NB4 (cell line): ENCODE measurements at regions not wholly inside any gene's neighbourhood (a gene's known extent, or its start where the extent isn't known, plus 50 kb on each side); places are given as distances from the start of the nearest gene placed in this dataset.
"Not testable (repeated sequence)": the region's sequence is repeated elsewhere in the genome, so short reads cannot be mapped to it uniquely, and the experiment has no call there.

Source experiments
- DNase-seq: peaks from one replicate; pipeline ENCODE4 v3.0.0; 2010; ENCODE audit warnings: low read depth
- H3K4me3 ChIP-seq: one replicate; pipeline ENCODE4 v1.5.1; 2011; ENCODE audit warnings: mild to moderate bottlenecking, low read depth, low read length, moderate library complexity
- MYC ChIP-seq: IDR thresholded peaks from 2 replicates; pipeline ENCODE4 v1.6.1; 2011; ENCODE audit warnings: low read depth, low read length
- POLR2A ChIP-seq: IDR thresholded peaks from 2 replicates; pipeline ENCODE4 v1.6.1; 2011; ENCODE audit warnings: mild to moderate bottlenecking; ENCODE audit not compliant: insufficient read length; ENCODE audit errors: extremely low read depth
- TF ChIP-seq, protein P1 (sequence below): IDR thresholded peaks from one replicate; pipeline ENCODE4 v1.5.1; 2012; ENCODE audit warnings: low read depth, low read length
- TF ChIP-seq, protein P2 (sequence below): IDR thresholded peaks from 2 replicates; pipeline ENCODE4 v1.6.1; 2011; ENCODE audit warnings: low read depth, low read length

DNA sequence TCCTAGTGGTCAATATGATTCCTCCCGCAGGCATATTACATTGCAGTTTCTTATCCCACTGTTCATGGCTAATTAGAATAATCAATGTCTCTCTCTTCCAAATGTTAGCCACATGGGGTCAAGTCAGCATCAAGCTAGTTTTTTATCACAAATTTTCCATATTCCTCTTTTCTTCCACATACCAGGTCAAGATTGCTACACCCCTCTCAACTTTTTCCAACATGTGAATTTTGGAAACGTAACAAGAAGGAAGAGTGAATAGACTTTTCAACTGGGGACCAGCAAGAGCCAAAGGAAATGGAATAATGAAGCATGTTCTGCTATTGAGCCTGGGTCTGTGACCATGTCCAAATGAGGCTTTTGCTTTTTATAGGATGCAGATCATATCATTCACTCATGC lies 65.1 kb downstream of the SOD2 start:
- no peak overlapping the region for H3K4me3 ChIP-seq
- no peak for DNase-seq
- TF ChIP-seq, protein P1, sequence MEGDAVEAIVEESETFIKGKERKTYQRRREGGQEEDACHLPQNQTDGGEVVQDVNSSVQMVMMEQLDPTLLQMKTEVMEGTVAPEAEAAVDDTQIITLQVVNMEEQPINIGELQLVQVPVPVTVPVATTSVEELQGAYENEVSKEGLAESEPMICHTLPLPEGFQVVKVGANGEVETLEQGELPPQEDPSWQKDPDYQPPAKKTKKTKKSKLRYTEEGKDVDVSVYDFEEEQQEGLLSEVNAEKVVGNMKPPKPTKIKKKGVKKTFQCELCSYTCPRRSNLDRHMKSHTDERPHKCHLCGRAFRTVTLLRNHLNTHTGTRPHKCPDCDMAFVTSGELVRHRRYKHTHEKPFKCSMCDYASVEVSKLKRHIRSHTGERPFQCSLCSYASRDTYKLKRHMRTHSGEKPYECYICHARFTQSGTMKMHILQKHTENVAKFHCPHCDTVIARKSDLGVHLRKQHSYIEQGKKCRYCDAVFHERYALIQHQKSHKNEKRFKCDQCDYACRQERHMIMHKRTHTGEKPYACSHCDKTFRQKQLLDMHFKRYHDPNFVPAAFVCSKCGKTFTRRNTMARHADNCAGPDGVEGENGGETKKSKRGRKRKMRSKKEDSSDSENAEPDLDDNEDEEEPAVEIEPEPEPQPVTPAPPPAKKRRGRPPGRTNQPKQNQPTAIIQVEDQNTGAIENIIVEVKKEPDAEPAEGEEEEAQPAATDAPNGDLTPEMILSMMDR, result no peak

DNA sequence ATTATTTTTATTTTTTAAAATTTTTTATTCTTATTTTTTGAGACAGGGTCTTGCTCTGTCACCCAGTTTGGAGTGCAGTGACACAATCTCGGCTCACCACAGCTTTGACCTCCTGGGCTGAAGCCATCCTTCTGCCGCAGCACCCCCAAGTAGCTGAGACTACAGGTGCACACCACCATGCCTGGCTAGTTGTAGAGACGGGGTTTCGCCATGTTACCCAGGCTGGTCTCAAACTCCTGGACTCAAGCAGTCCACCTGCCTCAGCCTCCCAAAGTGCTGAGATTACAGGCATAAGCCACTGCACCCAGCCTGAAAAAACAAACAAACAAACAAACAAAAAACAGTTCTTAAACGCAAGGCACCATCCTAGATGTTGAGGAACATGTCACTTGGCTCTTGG lies 66.5 kb downstream of the SOD2 start:
- DNase-seq, H3K4me3 ChIP-seq: not testable (repeated sequence)

DNA sequence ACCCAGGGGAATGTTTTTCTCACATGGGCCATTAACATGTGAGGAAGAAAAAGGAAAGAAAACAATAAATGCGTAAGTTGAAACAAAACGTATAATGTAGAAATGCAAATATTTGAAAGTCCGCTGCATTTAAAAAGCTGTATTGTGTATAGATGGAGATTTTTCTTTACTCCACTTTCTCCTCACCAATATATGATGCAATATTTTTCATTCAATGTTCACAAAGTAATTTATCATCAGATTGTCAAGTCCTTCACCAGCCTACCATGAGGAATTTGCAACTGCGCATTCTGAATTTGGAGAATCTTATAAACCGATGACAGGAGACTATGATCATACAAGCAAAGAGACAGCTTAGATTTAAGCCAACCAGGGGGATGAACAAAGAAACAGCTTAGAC lies 69.9 kb downstream of the SOD2 start:
- no peak for DNase-seq
- H3K4me3 ChIP-seq, result no peak overlapping the region
- TF ChIP-seq, protein P1, result no peak
- TF ChIP-seq MYC, result no peak
- TF ChIP-seq, protein P2, sequence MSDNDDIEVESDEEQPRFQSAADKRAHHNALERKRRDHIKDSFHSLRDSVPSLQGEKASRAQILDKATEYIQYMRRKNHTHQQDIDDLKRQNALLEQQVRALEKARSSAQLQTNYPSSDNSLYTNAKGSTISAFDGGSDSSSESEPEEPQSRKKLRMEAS, result no peak
- TF ChIP-seq POLR2A, result no peak

DNA sequence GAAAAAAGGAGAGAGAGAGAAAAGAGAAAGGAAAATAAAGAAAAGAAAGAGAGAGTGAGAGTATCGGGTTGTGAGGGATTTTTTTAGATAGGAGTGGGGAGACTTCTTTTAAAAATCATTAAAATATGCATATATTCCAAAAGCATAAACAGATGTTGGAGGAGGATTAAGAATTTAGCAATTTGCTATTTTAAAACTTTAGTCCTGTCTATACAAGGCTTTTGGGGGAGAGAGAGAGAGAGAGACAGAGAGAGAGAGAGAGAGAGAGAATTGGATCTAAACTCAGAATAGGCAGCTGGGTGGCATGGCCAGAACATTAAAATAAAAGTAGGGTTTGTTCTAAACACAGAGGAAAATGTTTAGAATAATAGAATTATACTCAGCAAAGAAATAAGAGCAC lies 72.1 kb downstream of the SOD2 start:
- no peak for DNase-seq
- no peak overlapping the region for H3K4me3 ChIP-seq
- TF ChIP-seq POLR2A, result no peak
- TF ChIP-seq, protein P2, result no peak
- no peak for TF ChIP-seq MYC
- TF ChIP-seq, protein P1, result no peak

DNA sequence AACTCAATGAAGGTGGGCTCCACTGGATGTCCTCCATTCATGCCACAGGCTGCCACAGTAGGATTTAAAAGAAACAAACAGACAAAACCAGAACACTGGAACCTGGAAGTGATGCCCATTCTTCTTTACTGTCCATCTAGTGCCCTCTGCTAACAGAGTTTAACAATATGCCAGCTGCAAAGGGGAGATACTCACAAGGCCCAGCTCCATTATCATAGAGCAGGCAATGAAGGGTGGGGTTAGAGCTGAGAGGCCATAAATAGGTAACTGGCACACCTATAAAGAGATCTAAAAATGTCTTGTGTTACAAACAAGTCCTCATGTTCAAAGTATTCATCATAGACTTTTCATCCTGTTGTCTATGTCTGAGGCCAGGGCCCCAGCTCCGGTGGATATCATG lies 75.6 kb downstream of the SOD2 start:
- TF ChIP-seq, protein P1, result no peak
- TF ChIP-seq, protein P2, result no peak
- no peak for TF ChIP-seq POLR2A
- no peak for TF ChIP-seq MYC
- DNase-seq, result no peak
- H3K4me3 ChIP-seq, result no peak overlapping the region

DNA sequence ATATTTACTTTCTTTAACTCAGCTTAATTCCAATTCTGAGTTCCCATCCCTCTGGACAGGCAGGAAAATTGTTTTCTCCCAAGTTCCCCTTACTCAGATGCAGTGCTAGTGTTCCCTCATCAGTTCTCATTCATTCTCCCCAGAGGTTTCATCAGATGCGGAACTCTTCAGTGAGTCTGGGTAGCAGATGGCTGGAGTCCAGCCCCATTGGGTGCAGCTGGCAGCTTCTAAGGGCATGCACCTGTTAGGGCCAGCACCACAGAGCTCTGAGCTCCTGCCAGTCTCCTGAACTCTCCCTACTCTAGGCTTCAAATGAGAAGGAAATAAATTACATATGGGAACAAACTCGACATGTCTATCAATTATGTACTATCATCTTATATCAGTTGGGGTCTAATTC lies 76.6 kb downstream of the SOD2 start:
- DNase-seq, result no peak
- TF ChIP-seq, protein P1, result no peak
- no peak for TF ChIP-seq MYC
- TF ChIP-seq, protein P2, result no peak
- TF ChIP-seq POLR2A, result no peak
- no peak overlapping the region for H3K4me3 ChIP-seq

DNA sequence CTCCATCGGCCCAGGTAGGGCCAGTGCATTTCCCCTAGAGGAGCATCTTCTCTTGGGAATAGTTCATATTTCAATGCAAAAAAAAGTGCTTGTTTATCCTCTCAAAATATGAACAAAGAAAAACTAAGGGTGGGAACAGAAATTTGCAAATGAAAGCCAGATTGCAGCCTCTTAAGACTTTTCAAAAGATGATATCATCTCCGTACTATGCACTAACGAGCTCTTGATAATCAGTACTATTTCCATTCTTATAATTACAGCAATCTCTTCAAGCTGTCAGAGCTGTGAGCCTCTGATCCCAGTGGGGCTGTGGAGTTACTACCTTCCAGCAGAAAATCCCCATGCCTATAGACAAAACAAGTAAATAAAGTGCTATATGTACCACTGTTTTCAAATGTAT lies 77.1 kb downstream of the SOD2 start:
- TF ChIP-seq MYC, result no peak
- TF ChIP-seq POLR2A, result no peak
- TF ChIP-seq, protein P2, result no peak
- TF ChIP-seq, protein P1, result no peak
- no peak overlapping the region for H3K4me3 ChIP-seq
- no peak for DNase-seq
